ENCODE measurements at regions not wholly inside any gene's neighbourhood (a gene's known extent, or its start where the extent isn't known, plus 50 kb on each side); places are given as distances from the start of the nearest gene placed in this dataset.

DNA sequence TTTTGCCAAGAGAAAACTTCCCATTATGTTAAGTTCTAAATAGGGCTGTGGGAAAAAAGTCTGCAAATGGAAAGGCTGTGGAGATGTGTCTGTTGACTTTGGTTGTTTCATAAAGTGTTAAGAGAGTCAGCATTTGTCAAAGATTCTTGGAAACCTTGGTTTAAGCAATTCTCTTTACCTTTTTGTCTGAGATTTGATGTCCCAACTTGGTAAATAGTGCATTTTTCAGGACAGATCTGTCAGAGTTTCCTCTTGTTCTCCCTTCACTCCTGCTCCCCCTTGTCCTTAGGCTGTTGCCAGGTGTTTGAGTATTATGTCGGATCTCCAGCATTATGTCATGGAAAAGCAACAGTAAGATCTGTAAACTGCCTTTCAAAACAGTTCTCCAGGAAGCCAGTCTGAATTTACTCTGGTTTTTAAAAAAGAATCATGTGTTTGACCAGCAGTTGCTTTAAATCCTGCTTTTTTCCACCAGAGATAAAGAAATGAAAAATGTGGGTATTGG, 79.1 kb upstream of the ADAMTSL1 start:
- DNase-seq (ENCODE audit: low spot score) = no peak

DNA sequence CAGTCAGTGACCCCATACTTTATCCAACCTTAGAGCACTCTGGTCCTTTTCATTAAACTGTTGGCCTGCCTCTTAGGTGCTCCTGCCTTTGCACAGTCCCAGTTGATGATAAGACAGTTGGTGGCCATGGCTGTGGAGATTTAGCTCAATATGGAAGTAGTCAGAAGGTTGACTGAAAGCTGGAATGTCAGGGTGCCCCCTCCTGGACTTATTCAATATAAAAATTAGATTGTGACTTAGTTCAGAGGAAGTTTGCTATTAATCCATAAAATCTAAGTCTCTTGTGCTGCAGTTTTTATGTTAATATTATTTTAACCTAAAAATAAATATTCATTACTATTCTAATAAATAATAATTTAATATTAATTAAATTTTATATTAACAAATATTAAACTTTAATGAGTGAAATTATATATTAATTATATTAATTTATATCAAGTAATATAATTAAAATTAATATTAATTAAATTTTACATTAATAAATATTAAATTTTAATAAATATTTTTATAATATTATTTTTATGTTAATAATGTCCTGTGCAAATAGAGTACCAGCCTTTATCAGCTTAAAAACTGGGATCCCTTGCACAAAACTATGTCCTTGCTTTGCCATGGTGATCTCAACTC, 77.7 kb upstream of the ADAMTSL1 start:
- DNase-seq (ENCODE audit: low spot score) = peak; percentile 13

- DNase-seq (ENCODE audit: low spot score) = no peak
Observed at GRCh38 chr9:18397076-18397475, 76.9 kb upstream of the ADAMTSL1 start.

DNA sequence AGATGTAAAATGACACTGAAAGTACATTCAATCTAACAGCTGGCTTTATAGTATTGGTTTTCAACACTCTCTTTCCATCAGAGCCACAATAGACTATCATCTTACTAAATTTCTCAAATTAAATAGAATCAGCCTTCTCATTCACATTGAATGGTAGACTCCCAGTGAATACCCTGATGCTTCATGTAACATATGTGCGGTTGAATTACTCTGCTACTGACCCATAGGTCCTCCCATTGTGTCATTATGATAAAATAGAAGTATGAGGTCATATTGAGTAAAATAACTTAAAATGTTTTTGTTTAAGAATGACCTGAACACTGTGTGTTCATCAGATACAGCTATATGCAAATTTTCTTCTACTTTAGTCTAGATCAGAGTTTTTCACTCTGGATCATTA, 75.9 kb upstream of the ADAMTSL1 start:
- DNase-seq (ENCODE audit: low spot score) = no peak

DNA sequence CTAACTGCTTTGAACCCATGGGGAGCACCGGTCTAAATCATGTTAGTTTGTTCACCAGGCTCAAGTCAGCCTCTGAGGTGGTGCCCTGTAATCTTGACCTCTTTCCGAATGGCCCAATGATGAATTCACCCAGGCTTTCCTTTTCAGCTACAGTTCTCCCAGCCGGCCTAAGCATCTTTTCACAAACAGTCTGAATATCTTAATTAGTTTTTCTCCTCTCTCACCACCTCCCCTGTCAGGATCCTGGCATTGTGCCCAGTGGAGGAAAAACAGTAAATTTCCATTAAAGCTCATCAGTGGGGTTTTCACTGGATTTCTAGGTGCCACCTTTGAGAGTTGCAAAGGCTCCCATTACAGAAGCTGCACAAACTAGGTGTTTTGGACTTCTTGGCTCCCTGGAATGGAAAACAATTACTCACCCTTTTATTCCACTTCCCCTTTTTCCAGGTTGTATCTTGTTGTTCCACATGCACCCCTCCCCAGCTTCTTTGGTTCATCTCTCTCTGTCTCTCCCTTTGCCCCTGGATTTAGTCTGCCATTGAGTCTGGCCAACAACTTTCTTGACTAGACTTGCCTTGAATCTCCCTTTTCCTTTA, 69.4 kb upstream of the ADAMTSL1 start:
- DNase-seq (ENCODE audit: low spot score) = no peak

DNA sequence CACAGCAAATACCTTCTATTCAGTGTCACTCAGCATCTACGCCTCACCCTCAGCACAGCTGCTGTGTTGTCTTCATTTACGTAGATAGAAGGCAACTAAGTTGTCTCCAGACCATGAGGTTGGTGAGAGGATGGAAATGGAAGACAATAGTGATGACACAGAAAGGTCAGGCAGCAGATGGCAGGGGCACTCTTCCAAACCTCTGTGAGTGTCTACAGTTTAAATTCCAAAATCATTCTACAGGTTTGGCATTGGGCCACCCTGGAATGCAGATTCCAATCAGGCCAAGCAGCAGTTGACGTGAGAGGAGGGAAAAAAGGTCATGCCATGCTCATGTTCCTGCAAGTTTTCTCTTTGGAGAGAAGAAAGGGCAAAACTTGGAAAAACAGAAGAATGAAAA, 68.7 kb upstream of the ADAMTSL1 start:
- DNase-seq (ENCODE audit: low spot score) = peak; percentile 65

DNA sequence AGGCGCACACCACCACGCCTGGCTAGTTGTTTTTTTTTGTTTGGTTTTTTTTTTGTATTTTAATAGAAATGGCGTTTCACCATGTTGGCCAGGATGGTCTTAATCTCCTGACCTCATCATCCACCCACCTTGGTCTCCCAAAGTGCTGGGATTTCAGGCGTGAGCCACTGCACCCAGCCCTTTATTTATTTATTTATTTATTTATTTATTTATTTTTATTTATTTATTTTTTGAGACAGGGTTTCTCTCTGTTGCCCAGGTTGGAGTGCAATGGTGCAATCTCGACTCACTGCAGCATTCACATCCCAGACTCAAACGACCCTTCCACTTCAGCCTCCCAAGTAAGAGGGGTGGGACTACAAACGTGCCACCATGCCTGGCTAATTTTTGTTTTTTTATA, 63.0 kb upstream of the ADAMTSL1 start:
- no peak for DNase-seq (ENCODE audit: low spot score)

DNA sequence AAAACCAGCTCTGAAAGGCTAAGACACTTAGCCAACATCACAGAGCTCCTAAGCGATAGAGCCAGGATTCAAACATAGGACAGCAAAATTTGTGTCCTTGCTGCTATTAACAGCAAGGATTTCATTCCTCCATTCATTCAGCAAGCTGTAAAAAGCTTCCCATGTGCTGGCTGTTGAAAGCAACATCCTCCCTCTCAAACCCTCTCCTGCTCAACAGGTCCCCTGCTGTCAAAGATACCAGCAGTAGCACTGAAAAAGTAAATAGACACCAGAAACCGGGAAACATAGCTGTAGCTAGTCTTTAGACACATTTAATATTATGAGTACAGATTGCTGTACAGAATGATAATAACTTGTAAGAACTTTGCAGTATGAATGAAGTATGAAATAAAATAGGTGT, 52.6 kb upstream of the ADAMTSL1 start:
- no peak for DNase-seq (ENCODE audit: low spot score)

GRCh38 chr9:18422296-18423036, 51.5 kb upstream of the ADAMTSL1 start:
- no peak for DNase-seq (ENCODE audit: low spot score)

DNA sequence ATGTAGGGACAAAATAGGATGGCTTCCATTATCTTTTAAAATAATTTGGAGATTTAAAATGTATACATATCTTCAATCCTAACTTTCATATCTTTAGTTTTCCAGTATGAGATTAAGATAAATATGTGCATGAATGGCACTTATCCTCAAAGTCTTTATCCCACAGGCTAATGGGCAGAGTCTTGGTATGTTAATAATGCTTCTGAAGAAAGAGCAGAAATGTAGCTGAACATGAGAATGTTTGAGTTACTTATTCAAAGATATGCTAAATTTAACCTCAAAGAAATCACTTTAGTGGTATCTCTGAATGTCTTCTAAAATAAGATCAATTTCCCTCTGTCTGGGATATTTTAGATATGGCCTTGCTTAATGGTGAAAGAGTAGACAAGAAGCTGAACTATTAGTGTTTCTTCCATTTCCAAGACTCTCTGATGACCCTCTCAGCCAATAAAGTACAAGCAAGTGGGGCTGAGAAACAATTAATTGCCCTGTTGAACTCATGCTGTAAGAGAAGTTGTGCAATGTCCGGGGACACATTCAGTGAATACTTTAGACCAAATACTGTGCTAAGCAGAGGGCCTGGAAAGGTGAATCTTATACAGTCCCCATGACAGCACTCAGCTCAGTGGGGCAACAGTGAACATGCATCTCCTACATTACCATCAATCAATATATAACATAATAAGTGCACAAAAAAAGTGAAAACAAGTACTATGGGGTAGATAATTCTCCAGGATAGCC, 50.0 kb upstream of the ADAMTSL1 start:
- no peak for DNase-seq (ENCODE audit: low spot score)

Measured in AG08395 (cell line).